ENCODE measurements at regions not wholly inside any gene's neighbourhood (a gene's known extent, or its start where the extent isn't known, plus 50 kb on each side); places are given as distances from the start of the nearest gene placed in this dataset.

DNA sequence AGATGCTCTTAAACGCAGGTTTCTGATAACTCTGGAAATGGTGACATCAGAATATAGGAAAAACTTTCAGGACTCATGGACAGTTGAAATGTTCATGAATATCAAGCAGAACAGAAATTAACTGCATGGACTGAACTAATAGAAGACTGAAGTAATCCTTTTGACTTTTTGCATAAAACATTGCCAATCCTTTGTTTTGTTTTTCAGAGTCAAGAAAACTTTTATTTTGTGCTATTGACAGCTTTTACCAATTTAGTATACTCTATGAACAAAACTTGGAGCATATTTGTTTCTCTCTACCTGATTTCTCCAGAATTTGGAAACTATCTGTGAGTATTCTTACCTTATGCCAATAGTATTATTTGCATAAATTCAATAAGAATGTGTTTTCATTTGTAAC is 61.2 kb upstream of the HMX1 start:
- TF ChIP-seq, protein P1, sequence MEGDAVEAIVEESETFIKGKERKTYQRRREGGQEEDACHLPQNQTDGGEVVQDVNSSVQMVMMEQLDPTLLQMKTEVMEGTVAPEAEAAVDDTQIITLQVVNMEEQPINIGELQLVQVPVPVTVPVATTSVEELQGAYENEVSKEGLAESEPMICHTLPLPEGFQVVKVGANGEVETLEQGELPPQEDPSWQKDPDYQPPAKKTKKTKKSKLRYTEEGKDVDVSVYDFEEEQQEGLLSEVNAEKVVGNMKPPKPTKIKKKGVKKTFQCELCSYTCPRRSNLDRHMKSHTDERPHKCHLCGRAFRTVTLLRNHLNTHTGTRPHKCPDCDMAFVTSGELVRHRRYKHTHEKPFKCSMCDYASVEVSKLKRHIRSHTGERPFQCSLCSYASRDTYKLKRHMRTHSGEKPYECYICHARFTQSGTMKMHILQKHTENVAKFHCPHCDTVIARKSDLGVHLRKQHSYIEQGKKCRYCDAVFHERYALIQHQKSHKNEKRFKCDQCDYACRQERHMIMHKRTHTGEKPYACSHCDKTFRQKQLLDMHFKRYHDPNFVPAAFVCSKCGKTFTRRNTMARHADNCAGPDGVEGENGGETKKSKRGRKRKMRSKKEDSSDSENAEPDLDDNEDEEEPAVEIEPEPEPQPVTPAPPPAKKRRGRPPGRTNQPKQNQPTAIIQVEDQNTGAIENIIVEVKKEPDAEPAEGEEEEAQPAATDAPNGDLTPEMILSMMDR (IDR thresholded peaks at IDR 0.05), result no peak
- Histone ChIP-seq H3K27me3 (ENCODE audit: low read depth) (no peaks in the 10 kb centered on the region), H3K9me3 (peaks cover 6% of the 10 kb centered on the region), H3K36me3 (no peaks in the 10 kb centered on the region), H3K4me3 (no peak overlapping the region), H3K4me1 (no peaks in the 10 kb centered on the region), H3K27ac (no peak overlapping the region)
- DNase-seq (no peak), ATAC-seq (no peak)
- intact Hi-C loops (cut with DNase I), result no loop called here

- Histone ChIP-seq H3K27me3 (ENCODE audit: low read depth) (no peaks in the 10 kb centered on the region), H3K36me3 (no peaks in the 10 kb centered on the region), H3K27ac (no peak overlapping the region), H3K4me3 (no peak overlapping the region), H3K4me1 (no peaks in the 10 kb centered on the region), H3K9me3 (peaks cover 5% of the 10 kb centered on the region)
- ATAC-seq (no peak), DNase-seq (no peak)
- TF ChIP-seq, protein P1 (IDR thresholded peaks at IDR 0.05), result no peak
- intact Hi-C loops (cut with DNase I), result no loop called here
Measured at GRCh38 chr4:8928074-8928473, 56.4 kb upstream of the HMX1 start.

DNA sequence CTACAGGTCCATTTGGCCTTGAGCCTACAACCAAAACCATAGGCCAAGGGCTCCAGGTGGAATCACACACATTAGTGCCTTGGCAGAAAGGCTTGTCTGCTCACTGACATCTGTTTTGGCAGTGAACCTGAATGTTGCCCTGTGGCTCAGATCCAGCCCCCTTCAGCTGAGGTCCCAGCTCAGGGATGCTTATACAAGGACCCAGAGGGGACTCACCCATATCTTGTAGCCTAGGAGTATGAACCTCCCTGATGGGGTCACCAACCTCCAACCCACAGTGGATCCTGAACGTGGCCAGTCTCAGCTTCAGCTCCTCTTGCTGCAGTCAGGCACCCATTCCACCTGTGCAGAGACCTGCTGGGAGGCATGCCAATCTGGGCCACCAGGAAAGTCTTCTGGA is 50.8 kb upstream of the HMX1 start:
- Histone ChIP-seq H3K27me3 (ENCODE audit: low read depth) (peaks cover 9% of the 10 kb centered on the region), H3K36me3 (no peaks in the 10 kb centered on the region), H3K4me3 (no peak overlapping the region), H3K4me1 (no peaks in the 10 kb centered on the region), H3K9me3 (peaks cover 3% of the 10 kb centered on the region), H3K27ac (no peak overlapping the region)
- ATAC-seq (no peak), DNase-seq (no peak)
- TF ChIP-seq, protein P1 (IDR thresholded peaks at IDR 0.05), result no peak
- intact Hi-C loops (cut with DNase I), result no loop called here

- TF ChIP-seq, protein P1 (IDR thresholded peaks at IDR 0.05), result no peak
- DNase-seq (no peak), ATAC-seq (no peak)
- intact Hi-C loops (cut with DNase I), result no loop called here
- Histone ChIP-seq H3K4me3 (no peak overlapping the region), H3K4me1 (no peaks in the 10 kb centered on the region), H3K9me3 (peaks cover 3% of the 10 kb centered on the region), H3K36me3 (no peaks in the 10 kb centered on the region), H3K27ac (no peak overlapping the region), H3K27me3 (ENCODE audit: low read depth) (peaks cover 9% of the 10 kb centered on the region)
Measured at GRCh38 chr4:8921465-8921864, 49.8 kb upstream of the HMX1 start.

Measured in lower lobe of right lung (tissue), 2 donors.